Suprapubic skin (tissue), 4 donors: ENCODE measurements at regions not wholly inside any gene's neighbourhood (a gene's known extent, or its start where the extent isn't known, plus 50 kb on each side); places are given as distances from the start of the nearest gene placed in this dataset.
"Not testable (repeated sequence)": the region's sequence is repeated elsewhere in the genome, so short reads cannot be mapped to it uniquely, and the experiment has no call there.

Source experiments
- EP300 ChIP-seq: sonication (generic); formaldehyde crosslinking; IDR thresholded peaks from one replicate; pipeline ENCODE4 v1.6.1; 2017; ENCODE audit warnings: antibody characterized with exemption
- POLR2A ChIP-seq, 2 donors: fragments of 450-650 bp; IDR thresholded peaks; one replicate each; pipeline ENCODE4 v1.6.1; 2017; ENCODE audit warnings: antibody characterized with exemption in 2 of 2, mild to moderate bottlenecking in 2 of 2, moderate library complexity in 2 of 2
- POLR2AphosphoS5 ChIP-seq, 3 donors: sonication (generic); formaldehyde crosslinking; IDR thresholded peaks; one replicate each; pipeline ENCODE4 v1.6.1; 2017; ENCODE audit warnings: antibody characterized with exemption in 3 of 3
- TF ChIP-seq, protein P1 (sequence below), 2 donors: fragments of 200-600 bp in 1 of 2; fragments of 450-650 bp in 1 of 2; sonication (generic) in 1 of 2; IDR thresholded peaks; one replicate each; pipeline ENCODE4 v1.5.1; 2016 to 2019; ENCODE audit warnings: antibody characterized with exemption in 2 of 2, mild to moderate bottlenecking in 1 of 2, moderate library complexity in 1 of 2

DNA sequence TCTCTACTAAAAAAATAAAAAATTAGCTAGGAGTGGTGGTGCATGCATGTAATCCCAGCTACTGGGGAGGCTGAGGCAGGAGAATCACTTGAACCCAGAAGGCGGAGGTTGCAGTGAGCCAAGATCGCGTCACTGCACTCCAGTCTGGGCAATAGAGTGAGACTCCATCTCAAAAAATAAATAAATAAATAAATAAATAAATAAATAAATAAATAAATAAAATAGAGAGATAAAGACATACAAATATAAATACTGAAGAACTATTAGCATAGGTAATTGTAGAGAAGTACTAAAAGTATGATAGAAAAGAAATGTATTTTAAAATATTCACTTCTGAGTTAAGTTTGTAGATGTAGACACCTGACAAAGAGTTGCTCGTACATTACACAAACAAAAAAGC, 1652.4 kb downstream of the TP53TG3F start:
- TF ChIP-seq, protein P1, sequence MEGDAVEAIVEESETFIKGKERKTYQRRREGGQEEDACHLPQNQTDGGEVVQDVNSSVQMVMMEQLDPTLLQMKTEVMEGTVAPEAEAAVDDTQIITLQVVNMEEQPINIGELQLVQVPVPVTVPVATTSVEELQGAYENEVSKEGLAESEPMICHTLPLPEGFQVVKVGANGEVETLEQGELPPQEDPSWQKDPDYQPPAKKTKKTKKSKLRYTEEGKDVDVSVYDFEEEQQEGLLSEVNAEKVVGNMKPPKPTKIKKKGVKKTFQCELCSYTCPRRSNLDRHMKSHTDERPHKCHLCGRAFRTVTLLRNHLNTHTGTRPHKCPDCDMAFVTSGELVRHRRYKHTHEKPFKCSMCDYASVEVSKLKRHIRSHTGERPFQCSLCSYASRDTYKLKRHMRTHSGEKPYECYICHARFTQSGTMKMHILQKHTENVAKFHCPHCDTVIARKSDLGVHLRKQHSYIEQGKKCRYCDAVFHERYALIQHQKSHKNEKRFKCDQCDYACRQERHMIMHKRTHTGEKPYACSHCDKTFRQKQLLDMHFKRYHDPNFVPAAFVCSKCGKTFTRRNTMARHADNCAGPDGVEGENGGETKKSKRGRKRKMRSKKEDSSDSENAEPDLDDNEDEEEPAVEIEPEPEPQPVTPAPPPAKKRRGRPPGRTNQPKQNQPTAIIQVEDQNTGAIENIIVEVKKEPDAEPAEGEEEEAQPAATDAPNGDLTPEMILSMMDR (IDR thresholded peaks at IDR 0.05) = not testable (repeated sequence)
- TF ChIP-seq POLR2AphosphoS5 (IDR thresholded peaks at IDR 0.05); EP300; POLR2A (IDR thresholded peaks at IDR 0.05): not testable (repeated sequence)
